HG03565 (cell line): ENCODE measurements at regions not wholly inside any gene's neighbourhood (a gene's known extent, or its start where the extent isn't known, plus 50 kb on each side); places are given as distances from the start of the nearest gene placed in this dataset.

Experiments
- ATAC-seq: cut with Tn5 transposase; IDR thresholded peaks from one replicate; pipeline ENCODE4 v1.9.1; 2021; ENCODE audit warnings: mild to moderate bottlenecking, moderate library complexity; ENCODE audit not compliant: unreplicated experiment

DNA sequence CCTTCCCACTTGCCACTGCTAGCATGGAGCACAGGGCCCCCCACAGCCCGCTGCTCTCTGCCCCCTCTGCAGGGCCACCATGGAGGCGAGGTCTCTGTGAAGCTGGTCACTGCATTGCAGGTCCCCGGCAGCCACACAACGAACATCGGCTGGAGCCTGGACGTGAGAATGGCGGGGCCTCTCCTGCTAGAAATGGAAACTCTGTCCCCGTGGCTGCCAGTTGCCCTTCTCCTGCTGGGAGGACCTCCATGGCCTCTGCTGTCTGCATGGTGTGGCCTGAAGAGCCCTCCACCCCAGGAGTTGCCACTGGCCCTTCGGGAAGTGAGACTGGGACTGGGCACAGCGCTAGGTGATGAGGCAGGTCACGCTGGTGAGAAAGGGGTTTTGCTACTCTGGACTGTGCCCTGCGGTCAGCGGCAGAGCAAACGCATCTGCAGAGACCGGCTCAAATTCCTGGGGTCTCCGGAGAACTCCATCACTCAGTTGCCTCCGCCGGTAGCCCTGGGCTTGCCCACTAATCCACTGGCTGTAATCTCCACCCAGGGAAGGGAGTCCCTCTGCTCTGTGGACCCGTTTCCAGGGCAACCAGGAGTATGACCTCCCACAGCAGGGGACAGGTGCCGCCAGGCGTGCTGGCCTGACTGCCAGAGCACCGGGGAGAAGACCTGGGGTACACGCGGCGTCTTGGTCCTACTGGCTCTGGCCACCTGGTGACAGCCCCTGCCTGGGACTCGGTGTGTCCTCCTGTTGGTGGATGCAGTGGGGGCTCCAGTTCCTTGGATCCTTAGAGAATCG, 806.3 kb downstream of the BRD1 start:
- no peak for ATAC-seq

- ATAC-seq = no peak
Measured at GRCh38 chr22:49019737-49020713, 807.6 kb downstream of the BRD1 start.

- no peak for ATAC-seq
Measured at GRCh38 chr22:49018601-49019000, 809.1 kb downstream of the BRD1 start.

DNA sequence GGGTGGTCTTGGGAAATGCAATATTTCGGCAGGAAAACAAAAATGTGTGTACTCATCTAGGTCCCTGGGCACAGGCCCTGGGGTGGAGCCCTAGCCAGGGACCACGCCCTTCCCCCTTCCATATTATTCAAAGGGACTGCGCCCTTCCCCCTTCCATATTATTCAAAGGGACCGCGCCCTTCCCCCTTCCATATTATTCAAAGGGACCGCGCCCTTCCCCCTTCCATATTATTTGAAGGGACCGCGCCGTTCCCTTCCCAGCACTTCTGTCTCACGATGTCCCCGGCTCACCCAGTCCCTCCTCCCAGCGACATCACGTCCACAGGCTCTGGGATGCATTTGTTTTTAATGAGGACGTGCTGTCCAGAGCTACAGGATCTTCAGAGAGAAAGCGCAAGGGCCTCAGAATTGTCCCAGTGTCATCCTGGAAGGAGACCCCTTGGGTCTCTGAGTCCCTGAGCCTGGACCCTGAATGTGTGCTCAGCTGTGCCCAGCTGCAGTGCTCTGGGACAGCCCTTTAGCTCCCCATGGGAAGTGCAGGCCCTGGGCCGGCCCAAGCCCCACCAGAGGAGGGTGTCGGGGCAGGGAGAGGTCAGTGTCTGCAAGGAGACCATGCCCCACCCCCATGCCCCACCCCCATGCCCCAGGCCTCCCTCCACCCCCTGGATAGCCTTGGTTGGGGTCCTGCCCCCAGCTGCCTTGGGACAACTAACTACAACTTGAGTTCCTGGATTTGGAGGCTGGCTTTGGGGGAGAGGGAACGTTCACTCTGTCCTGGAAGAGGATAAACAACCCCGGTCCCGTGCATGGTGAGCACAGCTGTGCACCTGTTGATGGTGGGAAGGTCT, 810.0 kb downstream of the BRD1 start:
- no peak for ATAC-seq

DNA sequence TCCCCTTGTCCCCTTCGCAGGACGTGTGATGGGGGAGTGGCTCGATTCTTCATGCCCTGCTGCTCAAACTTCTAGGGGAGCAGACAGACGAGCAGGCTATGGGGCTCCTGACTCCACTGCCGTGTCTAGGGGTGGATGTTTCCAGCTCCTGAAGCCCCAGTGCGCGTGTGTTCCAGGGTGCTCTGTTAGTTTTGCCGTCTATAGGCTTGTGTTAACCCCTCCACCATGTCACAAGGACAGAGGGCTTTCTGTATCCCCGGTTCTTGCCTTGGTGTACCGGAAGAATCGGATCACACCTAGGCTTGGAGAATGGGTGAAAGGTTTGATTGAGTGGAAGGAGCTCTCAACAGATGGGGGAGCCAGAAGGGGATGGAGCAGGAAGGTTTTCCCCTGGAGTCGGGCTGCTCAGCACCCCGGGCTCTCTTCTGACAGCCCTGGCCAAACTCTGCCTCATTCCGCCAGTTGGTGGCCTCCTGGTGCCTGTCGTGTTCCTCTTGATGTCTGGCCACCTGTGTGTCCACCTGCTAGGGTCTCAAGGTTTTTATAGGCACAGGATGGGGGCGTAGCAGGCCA, 810.7 kb downstream of the BRD1 start:
- no peak for ATAC-seq

DNA sequence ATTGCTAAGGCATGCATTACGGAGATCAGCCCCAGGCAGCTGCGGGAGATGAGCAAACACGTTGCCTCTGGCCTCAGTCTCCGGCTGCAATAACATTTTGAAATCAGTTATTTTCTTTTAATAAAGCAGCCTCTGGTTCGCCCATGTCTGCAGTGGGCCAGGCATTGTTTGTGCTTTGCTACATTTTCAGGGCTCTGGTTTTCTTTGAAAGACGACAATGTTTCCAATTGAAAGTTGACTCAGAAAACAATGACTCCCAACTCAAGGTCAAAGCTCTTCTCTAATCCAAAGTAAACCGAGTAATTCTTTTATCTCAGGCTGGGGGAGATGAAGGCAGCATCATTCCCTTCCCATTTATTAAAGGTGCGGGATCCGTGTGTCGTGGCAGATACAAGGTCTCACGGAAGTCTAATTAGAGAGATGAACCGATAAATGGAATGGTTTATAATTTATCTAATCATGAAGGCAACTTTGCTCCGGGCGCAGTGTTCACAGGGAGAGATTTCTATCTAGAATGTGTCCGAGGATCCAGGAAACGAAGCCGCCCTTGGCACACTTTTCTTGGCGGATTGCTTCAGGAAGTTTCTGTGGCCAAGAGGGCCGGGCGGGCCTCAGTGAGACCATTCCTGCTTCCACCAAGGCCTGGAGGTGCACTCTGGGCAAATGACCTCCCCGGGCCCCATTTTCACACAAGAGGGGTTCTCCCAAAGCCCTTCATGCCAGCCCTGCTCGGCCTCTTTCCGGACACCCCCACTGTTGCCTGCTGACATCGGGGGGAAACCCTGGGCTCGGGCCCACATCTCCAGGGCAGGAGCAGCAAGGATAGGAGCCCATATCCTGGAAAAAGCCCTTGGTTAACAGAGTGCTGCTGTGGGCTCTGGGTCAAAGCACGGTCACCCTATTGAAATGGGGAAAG, 811.4 kb downstream of the BRD1 start:
- no peak for ATAC-seq

GRCh38 chr22:49015459-49015858, 812.2 kb downstream of the BRD1 start:
- ATAC-seq = no peak

GRCh38 chr22:49014227-49015201, 813.2 kb downstream of the BRD1 start:
- ATAC-seq = no peak

- ATAC-seq = no peak
Measured at GRCh38 chr22:49013707-49014106, 814.0 kb downstream of the BRD1 start.

- no peak for ATAC-seq
Measured at GRCh38 chr22:49012712-49013395, 814.8 kb downstream of the BRD1 start.

DNA sequence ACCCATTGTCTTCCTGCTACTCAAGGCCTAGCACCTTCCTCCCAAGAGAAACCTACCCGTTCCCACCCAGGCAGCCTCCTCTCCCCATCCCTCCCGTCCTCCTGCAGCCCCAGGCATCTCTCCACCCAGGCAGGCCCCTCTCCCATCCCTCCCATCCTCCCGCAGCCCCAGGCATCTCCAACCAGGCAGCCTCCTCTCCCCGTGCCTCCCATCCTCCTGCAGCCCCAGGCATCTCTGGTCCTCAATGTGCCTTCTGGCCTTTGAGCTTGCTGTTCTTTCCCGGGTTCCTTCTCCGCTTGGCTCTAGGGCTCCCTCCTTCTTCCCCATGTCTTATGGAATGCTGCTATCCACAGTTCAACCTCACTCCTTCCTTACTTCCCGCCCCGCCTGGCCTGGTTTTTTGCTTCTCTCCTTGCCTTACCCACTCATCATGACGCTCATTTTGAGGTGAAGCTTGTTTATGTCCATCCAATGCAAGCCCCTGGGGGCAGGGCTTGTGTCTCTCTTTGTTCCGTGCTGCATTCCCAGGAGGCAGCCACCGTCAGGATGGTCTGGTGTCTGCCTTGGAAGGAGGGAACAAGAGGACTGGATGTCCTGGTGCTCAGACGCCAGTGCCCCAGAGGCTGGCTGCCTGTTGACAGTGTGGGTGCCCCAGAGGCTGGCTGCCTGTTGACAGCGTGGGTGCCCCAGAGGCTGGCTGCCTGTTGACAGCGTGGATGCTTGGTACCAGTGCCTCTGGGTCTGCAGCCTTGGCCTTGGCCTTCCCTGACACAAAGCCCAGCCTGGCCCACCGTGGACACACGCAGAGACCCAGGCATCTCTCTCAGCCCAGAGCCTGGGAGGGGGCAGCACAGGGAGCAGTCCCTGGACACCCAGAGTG, 815.7 kb downstream of the BRD1 start:
- no peak for ATAC-seq

- no peak for ATAC-seq
Measured at GRCh38 chr22:49011379-49011768, 816.3 kb downstream of the BRD1 start.

GRCh38 chr22:49010901-49011300, 816.8 kb downstream of the BRD1 start:
- no peak for ATAC-seq

DNA sequence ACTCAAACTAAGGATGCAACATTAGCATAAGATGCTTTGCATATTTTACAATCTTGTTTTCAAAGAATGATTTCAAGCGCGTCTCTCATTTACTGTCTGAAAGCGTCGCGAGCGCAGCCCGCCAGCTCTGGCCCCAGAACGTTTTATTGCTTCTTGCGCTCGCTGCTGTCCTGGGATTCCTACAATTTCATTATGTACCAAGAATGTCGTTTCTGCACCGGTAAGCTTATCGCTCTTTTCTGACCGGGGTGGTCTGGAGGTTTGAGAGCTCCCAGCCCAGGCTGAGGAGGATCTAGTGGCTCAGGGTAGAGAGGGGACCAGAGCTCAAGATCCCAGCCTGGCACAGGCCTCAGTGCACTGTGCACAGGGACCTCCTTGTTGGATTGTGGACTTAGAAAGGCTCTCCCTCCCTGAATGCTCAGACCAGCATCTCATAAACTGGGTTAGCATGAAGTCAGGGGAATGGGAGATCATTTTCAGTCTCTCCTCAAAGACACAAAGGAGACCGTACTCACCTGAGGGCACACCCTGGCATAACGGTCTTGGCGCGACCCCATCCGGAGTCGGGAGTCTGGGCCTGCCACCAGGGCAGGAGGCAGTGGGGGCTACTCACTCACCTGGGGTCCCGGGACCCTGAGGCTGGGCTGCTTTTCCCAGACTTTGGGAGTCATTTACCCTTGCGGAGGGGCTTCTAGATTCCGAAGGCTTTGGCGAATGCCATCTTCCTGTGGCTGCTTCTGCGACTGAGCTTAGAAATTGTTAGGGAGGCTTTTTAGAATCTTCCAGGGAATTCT, 817.4 kb downstream of the BRD1 start:
- no peak for ATAC-seq

GRCh38 chr22:49009359-49010063, 818.2 kb downstream of the BRD1 start:
- ATAC-seq = no peak
